ENCODE measurements at regions not wholly inside any gene's neighbourhood (a gene's known extent, or its start where the extent isn't known, plus 50 kb on each side); places are given as distances from the start of the nearest gene placed in this dataset.

DNA sequence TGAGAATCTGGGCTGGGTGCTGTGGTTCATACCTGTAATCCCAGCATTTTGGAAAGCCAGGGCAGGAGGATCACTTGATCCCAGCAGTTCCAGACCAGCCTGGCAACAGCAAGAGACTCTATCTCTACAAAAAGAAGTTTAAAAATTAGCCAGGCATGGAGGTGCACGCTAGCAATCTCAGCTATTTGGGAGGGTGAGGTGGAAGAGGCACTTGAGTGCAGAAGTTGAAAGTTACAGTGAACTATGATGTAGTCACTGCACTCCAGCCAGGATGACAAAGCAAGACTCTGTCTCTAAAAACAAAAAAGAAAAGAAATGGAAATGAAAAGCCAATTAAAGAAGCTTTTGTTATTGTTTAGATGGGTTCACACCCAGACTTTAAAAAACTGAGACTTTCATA lies 131.6 kb upstream of the RASA1 start:
- TF ChIP-seq, protein P1, sequence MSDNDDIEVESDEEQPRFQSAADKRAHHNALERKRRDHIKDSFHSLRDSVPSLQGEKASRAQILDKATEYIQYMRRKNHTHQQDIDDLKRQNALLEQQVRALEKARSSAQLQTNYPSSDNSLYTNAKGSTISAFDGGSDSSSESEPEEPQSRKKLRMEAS (IDR thresholded peaks at IDR 0.05), result no peak
- TF ChIP-seq, protein P2, sequence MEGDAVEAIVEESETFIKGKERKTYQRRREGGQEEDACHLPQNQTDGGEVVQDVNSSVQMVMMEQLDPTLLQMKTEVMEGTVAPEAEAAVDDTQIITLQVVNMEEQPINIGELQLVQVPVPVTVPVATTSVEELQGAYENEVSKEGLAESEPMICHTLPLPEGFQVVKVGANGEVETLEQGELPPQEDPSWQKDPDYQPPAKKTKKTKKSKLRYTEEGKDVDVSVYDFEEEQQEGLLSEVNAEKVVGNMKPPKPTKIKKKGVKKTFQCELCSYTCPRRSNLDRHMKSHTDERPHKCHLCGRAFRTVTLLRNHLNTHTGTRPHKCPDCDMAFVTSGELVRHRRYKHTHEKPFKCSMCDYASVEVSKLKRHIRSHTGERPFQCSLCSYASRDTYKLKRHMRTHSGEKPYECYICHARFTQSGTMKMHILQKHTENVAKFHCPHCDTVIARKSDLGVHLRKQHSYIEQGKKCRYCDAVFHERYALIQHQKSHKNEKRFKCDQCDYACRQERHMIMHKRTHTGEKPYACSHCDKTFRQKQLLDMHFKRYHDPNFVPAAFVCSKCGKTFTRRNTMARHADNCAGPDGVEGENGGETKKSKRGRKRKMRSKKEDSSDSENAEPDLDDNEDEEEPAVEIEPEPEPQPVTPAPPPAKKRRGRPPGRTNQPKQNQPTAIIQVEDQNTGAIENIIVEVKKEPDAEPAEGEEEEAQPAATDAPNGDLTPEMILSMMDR (IDR thresholded peaks at IDR 0.05), result no peak
- no peak for TF ChIP-seq MAZ (IDR thresholded peaks at IDR 0.05; ENCODE audit: borderline replicate concordance, low read depth, low read length)
